ENCODE measurements at regions not wholly inside any gene's neighbourhood (a gene's known extent, or its start where the extent isn't known, plus 50 kb on each side); places are given as distances from the start of the nearest gene placed in this dataset.
A peak's percentile ranks its signal among the peaks of the same experiment; 100 is the strongest.

- no peaks in the 10 kb centered on the region for H3K4me1 ChIP-seq (ENCODE audit: control insufficient read depth, insufficient read depth, low read length)
- intact Hi-C loops (cut with DNase I) = loop anchor here (1.0 to 5.0 kb wide), 4 partner anchors 140 to 317 kb away; no protein-coding TSS in a partner anchor
- ATAC-seq (peak; percentile 94 to 97), DNase-seq (peak; percentile 83 to 94 (median 88))
- 9% methylated on average over 11 of the region's 11 CpGs for WGBS
- no peaks in the 10 kb centered on the region for H3K27me3 ChIP-seq (ENCODE audit: control insufficient read depth, insufficient read depth)
- H3K9me3 ChIP-seq (ENCODE audit: control insufficient read depth, low read length) = no peaks in the 10 kb centered on the region
- H3K4me3 ChIP-seq (ENCODE audit: low read length) = no peak overlapping the region
- no peak overlapping the region for H3K27ac ChIP-seq (ENCODE audit: low read length)
Observed at GRCh38 chr3:46078712-46079400, 51.6 kb upstream of the XCR1 start.

Data from right cardiac atrium (tissue), 5 donors.